HL-60 (cell line): ENCODE measurements at regions not wholly inside any gene's neighbourhood (a gene's known extent, or its start where the extent isn't known, plus 50 kb on each side); places are given as distances from the start of the nearest gene placed in this dataset.
"Not testable (repeated sequence)": the region's sequence is repeated elsewhere in the genome, so short reads cannot be mapped to it uniquely, and the experiment has no call there.

Experiments used
- DNase-seq, 2 experiments: peaks; one replicate each; pipeline ENCODE4 v3.0.0-alpha.2; 2010 to 2020; ENCODE audit warnings: low read depth in 1 of 2, low spot score in 1 of 2
- H3K27ac ChIP-seq: fragments of 250-450 bp; sonication (Bioruptor Pico); replicated peaks from 2 replicates; pipeline ENCODE4 v1.5.1; 2020; ENCODE audit warnings: mild to moderate bottlenecking, moderate library complexity
- H3K27me3 ChIP-seq: fragments of 250-450 bp; sonication (Bioruptor Pico); 2 replicates; pipeline ENCODE4 v1.5.1; 2021; ENCODE audit warnings: mild to moderate bottlenecking, moderate library complexity; ENCODE audit not compliant: insufficient read depth, poor library complexity, severe bottlenecking
- H3K4me3 ChIP-seq: replicated peaks from 2 replicates; pipeline ENCODE4 v1.5.1; 2011; ENCODE audit warnings: mild to moderate bottlenecking, control low read depth, low read length; ENCODE audit not compliant: insufficient read depth
- CTCF ChIP-seq: IDR thresholded peaks from one replicate; pipeline ENCODE4 v1.5.1; 2011; ENCODE audit warnings: low read length, control low read depth, inconsistent platforms; ENCODE audit not compliant: insufficient read depth
- GABPA ChIP-seq: IDR thresholded peaks from 2 replicates; pipeline ENCODE4 v1.6.1; 2012; ENCODE audit warnings: low read depth
- POLR2AphosphoS5 ChIP-seq: IDR thresholded peaks from 2 replicates; pipeline ENCODE4 v1.6.1; 2012; ENCODE audit warnings: low read depth
- REST ChIP-seq: IDR thresholded peaks from 2 replicates; pipeline ENCODE4 v1.6.1; 2012; ENCODE audit warnings: low read depth; ENCODE audit not compliant: insufficient replicate concordance
- SPI1 ChIP-seq: IDR thresholded peaks from 2 replicates; pipeline ENCODE4 v1.6.1; 2012; ENCODE audit warnings: low read depth, mild to moderate bottlenecking, borderline replicate concordance

- no peak overlapping the region for H3K4me3 ChIP-seq
- no peak overlapping the region for H3K27ac ChIP-seq
- no peaks in the 10 kb centered on the region for H3K27me3 ChIP-seq
- TF ChIP-seq CTCF, result no peak
- TF ChIP-seq SPI1, result no peak
- TF ChIP-seq POLR2AphosphoS5, result no peak
- no peak for TF ChIP-seq GABPA
- TF ChIP-seq REST, result no peak
- DNase-seq, result no peak
Measured at GRCh38 chr10:118430190-118430589, 88.1 kb upstream of the FAM204A start.

DNA sequence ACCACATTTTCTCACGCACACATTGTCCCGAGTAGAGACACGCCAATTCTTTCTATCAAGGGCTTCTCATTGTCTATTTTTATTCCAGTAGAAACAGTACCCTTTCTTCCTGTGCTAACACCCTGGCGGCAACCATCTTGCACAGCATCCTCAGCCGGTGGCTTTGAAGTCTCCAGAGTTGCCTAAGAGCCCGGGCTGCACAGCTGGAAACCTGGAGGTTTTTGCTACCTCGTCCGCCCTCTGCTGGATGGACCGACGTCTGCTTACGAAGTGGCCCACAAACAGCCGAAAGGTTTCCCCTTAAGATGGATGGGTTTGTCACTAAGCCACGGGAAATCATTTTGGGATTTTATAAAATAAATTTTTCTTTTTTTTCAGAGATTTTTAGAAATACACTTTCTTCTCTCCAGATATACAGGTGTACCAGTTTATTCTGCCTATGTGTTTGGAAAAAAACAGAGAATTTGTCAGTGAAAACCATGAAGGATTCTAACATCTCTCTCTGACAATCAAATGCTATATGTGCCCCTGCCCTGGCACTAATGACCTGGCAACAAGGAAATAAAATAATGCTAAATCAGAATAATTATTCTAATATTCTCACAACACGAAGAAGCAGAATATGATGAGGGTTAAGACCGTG lies 81.8 kb upstream of the FAM204A start:
- no peak overlapping the region for H3K27ac ChIP-seq
- H3K27me3 ChIP-seq, result no peaks in the 10 kb centered on the region
- no peak for TF ChIP-seq GABPA
- TF ChIP-seq CTCF, result peak; percentile 55
- peak; percentile 81 to 91 for DNase-seq
- no peak overlapping the region for H3K4me3 ChIP-seq

DNA sequence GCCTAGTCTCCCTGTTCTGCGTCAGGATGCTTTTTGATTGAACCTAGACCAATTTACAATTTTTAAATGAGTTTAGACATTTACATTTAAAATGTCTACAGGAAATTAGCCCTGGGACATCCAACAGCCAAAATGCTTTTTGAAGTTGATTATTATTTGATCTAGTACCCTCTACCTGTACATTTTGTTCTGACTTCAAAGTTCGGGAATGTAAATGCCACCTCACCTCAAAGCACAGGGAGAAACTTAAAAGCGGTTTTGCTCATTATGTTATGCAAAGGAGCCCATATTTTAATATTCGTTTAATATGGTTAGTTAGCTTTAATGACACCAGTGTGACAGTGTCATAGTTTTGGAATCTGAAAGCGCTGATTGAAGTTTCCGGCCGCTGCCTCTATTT lies 80.1 kb upstream of the FAM204A start:
- Histone ChIP-seq H3K27me3 (no peaks in the 10 kb centered on the region), H3K27ac (no peak overlapping the region), H3K4me3 (no peak overlapping the region)
- no peak for TF ChIP-seq CTCF
- TF ChIP-seq GABPA, result no peak
- no peak for TF ChIP-seq REST
- no peak for TF ChIP-seq POLR2AphosphoS5
- TF ChIP-seq SPI1, result no peak
- no peak for DNase-seq

- H3K27me3 ChIP-seq, DNase-seq, H3K4me3 ChIP-seq: not testable (repeated sequence)
Measured at GRCh38 chr10:118420049-118420448, 77.9 kb upstream of the FAM204A start.

More at GRCh38 chr10:118420049-118420448, 77.9 kb upstream of the FAM204A start:
- H3K27ac ChIP-seq, result not testable (repeated sequence)
